ENCODE measurements at regions not wholly inside any gene's neighbourhood (a gene's known extent, or its start where the extent isn't known, plus 50 kb on each side); places are given as distances from the start of the nearest gene placed in this dataset.

DNA sequence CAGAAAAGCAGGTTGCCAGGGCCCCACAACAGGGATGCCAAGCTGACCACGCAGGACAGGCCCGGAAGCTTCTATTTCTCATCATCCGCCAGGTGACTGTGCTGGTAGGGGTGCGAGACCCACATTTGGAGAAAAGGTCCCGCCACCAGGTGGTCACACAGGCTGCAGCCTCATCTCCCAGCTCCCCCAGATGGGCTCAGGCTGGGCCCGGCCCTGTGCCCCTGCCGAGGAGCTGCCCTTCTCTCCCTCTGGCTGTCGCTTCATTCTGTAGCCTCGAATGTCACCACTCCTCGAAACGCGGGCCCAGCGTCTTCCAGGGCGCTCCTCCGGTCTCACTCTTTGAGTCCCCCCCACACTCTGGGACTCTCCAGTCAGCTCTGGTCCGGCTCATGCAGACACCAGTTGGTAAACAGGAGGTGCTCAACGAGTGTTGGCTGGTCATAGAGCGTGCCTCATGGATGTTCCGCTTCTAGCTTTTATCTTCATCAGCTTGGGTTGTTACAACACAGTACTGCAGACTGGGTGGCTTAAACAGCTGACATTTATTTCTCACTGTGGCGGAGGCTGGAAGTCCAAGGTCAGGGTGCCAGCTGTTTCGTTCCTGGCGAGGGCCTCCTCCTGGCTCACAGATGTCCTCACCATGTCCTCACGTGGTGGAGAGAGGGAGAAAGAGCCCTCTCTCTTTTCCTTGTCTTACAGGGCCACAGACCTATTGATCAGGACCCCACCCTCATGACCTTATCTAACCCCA lies 87.1 kb downstream of the TEX29 start:
- Histone ChIP-seq H3K4me1 (no peaks in the 10 kb centered on the region), H2AFZ (no peak overlapping the region), H3K36me3 (ENCODE audit: control insufficient read depth, insufficient read depth, low read length) (no peaks in the 10 kb centered on the region), H3K4me2 (ENCODE audit: low read length) (no peak overlapping the region), H3K4me3 (ENCODE audit: low read depth, low read length) (no peak overlapping the region), H3K9me3 (ENCODE audit: control insufficient read depth, low read length) (no peaks in the 10 kb centered on the region), H3K27ac (no peak overlapping the region), H3K9ac (no peak overlapping the region), H3K79me2 (no peaks in the 10 kb centered on the region), H3K27me3 (ENCODE audit: control insufficient read depth, insufficient read depth, low read length) (no peaks in the 10 kb centered on the region)
- no peak for TF ChIP-seq CTCF (IDR thresholded peaks at IDR 0.05)

GRCh38 chr13:111409413-111409812 lies 89.0 kb downstream of the TEX29 start:
- no peak overlapping the region for H3K4me3 ChIP-seq (ENCODE audit: low read depth, low read length)
- no peaks in the 10 kb centered on the region for H3K9me3 ChIP-seq (ENCODE audit: control insufficient read depth, low read length)
- no peak overlapping the region for H3K4me2 ChIP-seq (ENCODE audit: low read length)
- no peaks in the 10 kb centered on the region for H3K36me3 ChIP-seq (ENCODE audit: control insufficient read depth, insufficient read depth, low read length)
- no peaks in the 10 kb centered on the region for H3K4me1 ChIP-seq
- no peak overlapping the region for H3K27ac ChIP-seq
- H2AFZ ChIP-seq, result no peak overlapping the region
- no peak for TF ChIP-seq CTCF (IDR thresholded peaks at IDR 0.05)
- no peaks in the 10 kb centered on the region for H3K79me2 ChIP-seq
- no peaks in the 10 kb centered on the region for H3K27me3 ChIP-seq (ENCODE audit: control insufficient read depth, insufficient read depth, low read length)
- H3K9ac ChIP-seq, result no peak overlapping the region

GRCh38 chr13:111410232-111411021 lies 90.0 kb downstream of the TEX29 start:
- no peak overlapping the region for H3K27ac ChIP-seq
- H3K27me3 ChIP-seq (ENCODE audit: control insufficient read depth, insufficient read depth, low read length), result no peaks in the 10 kb centered on the region
- H2AFZ ChIP-seq, result no peak overlapping the region
- H3K4me2 ChIP-seq (ENCODE audit: low read length), result no peak overlapping the region
- no peaks in the 10 kb centered on the region for H3K79me2 ChIP-seq
- H3K4me1 ChIP-seq, result no peaks in the 10 kb centered on the region
- no peaks in the 10 kb centered on the region for H3K9me3 ChIP-seq (ENCODE audit: control insufficient read depth, low read length)
- H3K4me3 ChIP-seq (ENCODE audit: low read depth, low read length), result no peak overlapping the region
- TF ChIP-seq CTCF (IDR thresholded peaks at IDR 0.05), result no peak
- H3K36me3 ChIP-seq (ENCODE audit: control insufficient read depth, insufficient read depth, low read length), result no peaks in the 10 kb centered on the region
- H3K9ac ChIP-seq, result no peak overlapping the region

DNA sequence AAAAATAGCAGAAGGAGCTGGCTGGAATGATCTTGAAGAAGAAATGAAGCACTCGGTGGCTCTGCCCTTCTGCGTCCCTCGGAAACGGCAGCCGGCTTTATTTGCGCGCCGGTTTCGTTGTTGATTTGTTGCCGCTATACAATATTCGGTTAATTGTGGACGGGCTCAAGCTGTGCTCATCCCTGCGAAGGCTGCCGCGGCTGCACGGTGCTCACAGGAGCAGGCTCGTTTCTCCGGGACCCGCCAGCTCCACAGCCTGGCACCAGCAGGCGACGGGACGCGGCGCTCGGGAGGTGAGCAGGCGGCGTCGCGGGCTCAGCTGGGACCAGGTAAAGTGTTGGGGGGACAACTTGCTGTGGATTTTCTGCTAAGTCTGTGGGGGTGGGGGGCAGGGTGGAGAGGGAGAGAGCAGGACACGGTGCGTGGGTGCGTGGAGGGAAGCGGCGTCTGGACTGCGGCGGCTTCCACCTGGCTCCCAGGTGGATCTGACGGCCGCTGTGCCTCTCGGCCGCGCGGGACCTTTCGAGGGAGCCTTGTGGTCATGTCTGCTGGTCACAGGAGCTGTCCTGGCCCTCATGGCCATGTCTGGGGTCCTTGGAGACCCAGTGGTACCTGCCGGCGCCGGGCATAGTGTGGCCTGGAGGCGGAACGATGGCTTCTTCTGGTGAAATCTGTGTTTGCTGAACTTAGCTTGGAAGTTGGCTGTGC lies 90.9 kb downstream of the TEX29 start:
- Histone ChIP-seq H2AFZ (no peak overlapping the region), H3K36me3 (ENCODE audit: control insufficient read depth, insufficient read depth, low read length) (no peaks in the 10 kb centered on the region), H3K27ac (no peak overlapping the region), H3K4me3 (ENCODE audit: low read depth, low read length) (no peak overlapping the region), H3K9me3 (ENCODE audit: control insufficient read depth, low read length) (no peaks in the 10 kb centered on the region), H3K9ac (no peak overlapping the region), H3K4me1 (no peaks in the 10 kb centered on the region), H3K27me3 (ENCODE audit: control insufficient read depth, insufficient read depth, low read length) (no peaks in the 10 kb centered on the region), H3K4me2 (ENCODE audit: low read length) (peak overlapping the region; percentile 22), H3K79me2 (no peaks in the 10 kb centered on the region)
- no peak for TF ChIP-seq CTCF (IDR thresholded peaks at IDR 0.05)
